Uterus (tissue), 3 donors: ENCODE measurements at regions not wholly inside any gene's neighbourhood (a gene's known extent, or its start where the extent isn't known, plus 50 kb on each side); places are given as distances from the start of the nearest gene placed in this dataset.
"Not testable (repeated sequence)": the region's sequence is repeated elsewhere in the genome, so short reads cannot be mapped to it uniquely, and the experiment has no call there.

Experiments
- DNase-seq, 2 donors: peaks; one replicate each; pipeline ENCODE4 v3.0.0-alpha.2; 2019 to 2020
- H3K27ac ChIP-seq, 2 donors: fragments of 200-600 bp; sonication (generic); 1 replicate in 1 of 2; 2 replicates in 1 of 2; pipeline ENCODE4 v1.5.1; 2016 to 2018
- H3K27me3 ChIP-seq, 2 donors: fragments of 200-600 bp; sonication (generic); one replicate each; pipeline ENCODE4 v1.5.1; 2018 to 2019; ENCODE audit warnings: control low read depth in 1 of 2
- H3K36me3 ChIP-seq, 2 donors: fragments of 200-600 bp; sonication (generic); one replicate each; pipeline ENCODE4 v1.5.1; 2019; ENCODE audit warnings: control low read depth in 1 of 2
- H3K4me1 ChIP-seq, 2 donors: fragments of 200-600 bp; sonication (generic); one replicate each; pipeline ENCODE4 v1.5.1; 2018 to 2019; ENCODE audit warnings: control low read depth in 1 of 2
- H3K4me3 ChIP-seq, 2 donors: fragments of 200-600 bp; sonication (generic); 1 replicate in 1 of 2; 2 replicates in 1 of 2; pipeline ENCODE4 v1.5.1; 2018 to 2019; ENCODE audit warnings: mild to moderate bottlenecking in 1 of 2
- H3K9me3 ChIP-seq, 2 donors: fragments of 200-600 bp; sonication (generic); one replicate each; pipeline ENCODE4 v1.5.1; 2019; ENCODE audit warnings: control low read depth in 1 of 2
- CTCF ChIP-seq, 4 experiments: fragments of 200-600 bp in 2 of 4; fragments of 450-650 bp in 2 of 4; sonication (generic) in 2 of 4; IDR thresholded peaks; one replicate each; pipeline ENCODE4 v1.5.1; 2016 to 2019; ENCODE audit warnings: antibody characterized with exemption in 4 of 4, mild to moderate bottlenecking in 2 of 4, moderate library complexity in 1 of 4
- POLR2A ChIP-seq, 2 donors: fragments of 450-650 bp; IDR thresholded peaks; one replicate each; pipeline ENCODE4 v1.6.1; 2016; ENCODE audit warnings: antibody characterized with exemption in 2 of 2, mild to moderate bottlenecking in 1 of 2, moderate library complexity in 1 of 2
- intact Hi-C: fragments of 100-400 bp; cut with DNase I; formaldehyde crosslinking; loops from one replicate; pipeline ENCODE4 v1.15.1; 2023; ENCODE audit warnings: low total_unique reads
- donor health status: DM: yes; HTN: yes; CAD: no.

DNA sequence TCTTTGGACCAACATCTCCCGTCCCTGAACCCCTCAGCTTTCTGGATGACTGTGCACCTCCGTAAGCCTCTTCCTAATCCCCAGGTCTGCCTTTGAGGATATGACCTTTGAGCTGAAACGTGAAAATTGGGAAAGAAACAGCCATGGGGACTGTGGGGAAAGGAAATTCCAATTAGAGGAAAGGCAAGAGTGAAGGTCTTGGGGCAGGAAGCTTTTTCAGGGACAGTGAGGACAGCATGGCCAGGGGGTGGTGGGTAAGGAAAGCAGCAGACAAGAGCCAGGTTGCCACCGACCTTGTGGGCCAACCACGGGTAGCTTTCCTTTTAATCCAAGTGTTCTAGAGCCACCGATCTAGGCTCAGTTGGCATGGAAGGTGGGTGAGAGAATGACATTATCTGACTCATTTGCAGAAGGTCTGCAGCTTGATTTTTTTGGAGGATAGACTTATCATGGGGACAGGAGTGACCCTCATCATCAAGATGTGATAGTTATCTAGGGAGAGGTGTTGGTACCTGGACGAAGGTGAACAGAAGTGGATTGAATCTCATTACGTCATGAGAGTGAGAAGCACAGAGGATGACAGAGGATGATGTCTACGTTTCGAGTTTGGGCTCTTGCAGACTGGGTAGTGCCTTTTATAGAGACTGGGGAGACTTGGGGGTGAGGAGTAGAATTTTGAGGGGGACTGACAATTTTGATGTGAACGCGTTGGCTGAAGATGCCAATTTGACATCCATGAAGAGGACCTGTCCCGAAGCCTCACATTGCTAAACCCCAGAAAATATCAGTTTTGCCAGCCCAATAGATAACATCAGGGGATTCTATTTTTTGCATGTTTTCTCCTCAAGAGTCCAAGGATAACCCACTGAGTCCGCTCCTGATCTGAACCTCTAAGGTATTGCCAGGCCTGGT is 136.7 kb upstream of the PEG3 start:
- Histone ChIP-seq H3K27me3 (no peaks in the 10 kb centered on the region), H3K27ac (no peak overlapping the region), H3K4me3 (no peak overlapping the region), H3K4me1 (peaks cover 6 to 8% of the 10 kb centered on the region in 2 donors), H3K36me3 (no peaks in the 10 kb centered on the region), H3K9me3 (no peaks in the 10 kb centered on the region)
- no peak for DNase-seq
- TF ChIP-seq POLR2A (IDR thresholded peaks at IDR 0.05) (no peak), CTCF (IDR thresholded peaks at IDR 0.05) (no peak)
- intact Hi-C loops: no loop called here

DNA sequence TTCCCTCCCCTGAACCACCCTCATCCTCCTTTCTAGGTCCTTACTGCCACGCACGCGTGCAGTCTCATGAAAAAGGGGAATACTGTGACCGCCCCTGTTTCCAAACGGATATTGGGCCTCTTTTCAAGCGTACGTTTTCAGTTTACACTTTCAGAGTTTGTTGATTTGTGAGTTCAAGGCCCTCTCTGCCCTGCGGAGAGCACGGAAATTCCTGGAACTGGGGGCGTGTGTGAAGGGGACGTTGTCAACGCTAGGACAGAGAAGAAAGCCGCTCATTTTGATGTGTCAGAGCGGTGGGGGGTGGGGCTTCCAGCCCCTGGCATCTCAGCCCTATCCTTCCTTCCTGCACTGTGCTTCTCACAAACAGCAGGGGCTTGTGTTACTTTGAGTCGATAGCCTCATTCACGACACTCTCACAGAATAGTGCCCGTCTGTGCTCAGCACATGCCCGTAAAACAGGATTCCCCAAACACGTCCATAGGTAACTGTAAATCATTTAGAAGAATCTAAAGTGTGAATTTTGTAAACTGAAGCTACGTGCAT is 137.6 kb upstream of the PEG3 start:
- no peak for DNase-seq
- Histone ChIP-seq H3K27me3 (no peaks in the 10 kb centered on the region), H3K36me3 (no peaks in the 10 kb centered on the region), H3K4me1 (peaks cover 0 to 8% of the 10 kb centered on the region in 2 donors), H3K9me3 (no peaks in the 10 kb centered on the region), H3K27ac (no peak overlapping the region), H3K4me3 (no peak overlapping the region)
- TF ChIP-seq POLR2A (IDR thresholded peaks at IDR 0.05): no peak
- TF ChIP-seq CTCF (IDR thresholded peaks at IDR 0.05): no peak
- intact Hi-C loops: no loop called here

- H3K27me3 ChIP-seq, H3K9me3 ChIP-seq, DNase-seq, H3K36me3 ChIP-seq, H3K4me1 ChIP-seq, intact Hi-C loops, H3K4me3 ChIP-seq: not testable (repeated sequence)
- H3K27ac ChIP-seq: peak overlapping the region; percentile 76
Measured at GRCh38 chr19:56980326-56980725, 139.5 kb upstream of the USP29 start.

DNA sequence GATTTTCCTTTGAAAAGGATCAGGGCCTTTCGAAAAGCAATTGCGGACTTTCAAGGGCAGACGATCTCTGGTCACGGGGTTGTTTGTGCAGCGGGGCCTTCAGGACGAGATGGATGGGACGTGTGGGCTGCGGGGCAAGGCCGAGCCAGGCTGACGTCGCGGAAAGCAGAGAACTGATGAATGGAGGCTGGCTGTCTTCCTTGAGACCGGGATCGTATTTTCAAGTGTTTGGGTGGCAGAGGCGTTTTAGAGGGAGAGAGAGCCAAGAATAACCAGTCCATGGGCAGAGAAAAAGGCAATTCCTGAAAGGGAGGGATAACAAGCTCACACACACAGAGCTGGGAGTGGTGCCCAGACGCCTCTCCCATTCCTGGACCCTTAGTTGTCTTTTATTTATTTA is 138.9 kb upstream of the USP29 start:
- no peaks in the 10 kb centered on the region for H3K27me3 ChIP-seq
- TF ChIP-seq POLR2A (IDR thresholded peaks at IDR 0.05) (no peak), CTCF (IDR thresholded peaks at IDR 0.05) (no peak)
- no peak overlapping the region for H3K4me3 ChIP-seq
- no peaks in the 10 kb centered on the region for H3K36me3 ChIP-seq
- H3K4me1 ChIP-seq: peaks cover 0 to 8% of the 10 kb centered on the region in 2 donors
- intact Hi-C loops: no loop called here
- DNase-seq: peak; percentile 78 to 86
- H3K9me3 ChIP-seq: no peaks in the 10 kb centered on the region
- peak overlapping the region; percentile 76 for H3K27ac ChIP-seq

DNA sequence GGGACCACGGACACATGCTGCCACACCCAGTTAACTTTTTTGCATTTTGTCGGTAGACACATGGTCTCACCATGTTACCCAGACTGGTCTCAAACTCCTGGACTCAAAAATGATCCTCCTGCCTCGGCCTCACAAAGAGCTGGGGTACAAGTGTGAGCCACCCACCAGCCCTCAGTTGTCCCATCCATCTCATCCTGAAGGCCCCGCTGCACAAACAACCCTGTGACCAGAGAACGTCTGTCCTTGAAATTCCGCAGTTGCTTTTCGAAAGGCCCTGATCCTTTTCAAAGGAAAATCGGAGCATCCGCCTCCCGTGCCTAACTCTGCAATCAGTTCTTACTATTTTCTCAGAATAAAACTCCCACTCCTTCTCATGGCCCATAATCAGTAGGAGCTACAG is 138.3 kb upstream of the USP29 start:
- DNase-seq, H3K4me3 ChIP-seq, H3K9me3 ChIP-seq, intact Hi-C loops, H3K36me3 ChIP-seq, H3K4me1 ChIP-seq, H3K27me3 ChIP-seq: not testable (repeated sequence)
- H3K27ac ChIP-seq: peak overlapping the region; percentile 76

DNA sequence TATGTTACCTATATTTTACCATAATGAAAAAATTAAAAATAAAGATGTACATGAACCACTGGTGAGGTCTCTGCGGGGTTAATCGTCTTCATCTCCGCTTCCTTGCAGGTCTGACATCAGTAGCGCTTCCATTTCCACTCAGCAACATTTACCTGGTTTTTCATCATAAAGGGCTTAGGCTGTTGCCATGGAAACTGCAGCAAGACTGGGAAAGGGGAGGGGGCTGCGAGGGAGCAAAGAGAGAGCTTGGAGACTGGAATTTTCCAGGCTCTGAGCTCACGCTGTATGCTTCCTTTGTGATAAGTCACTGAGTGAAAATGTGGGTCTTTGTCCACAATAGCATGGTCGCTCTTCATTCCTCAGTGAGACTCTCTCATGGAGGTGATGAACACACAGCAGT is 136.6 kb upstream of the USP29 start:
- intact Hi-C loops: no loop called here
- no peak for DNase-seq
- no peak overlapping the region for H3K4me3 ChIP-seq
- H3K36me3 ChIP-seq: no peaks in the 10 kb centered on the region
- no peak overlapping the region for H3K27ac ChIP-seq
- H3K9me3 ChIP-seq: no peaks in the 10 kb centered on the region
- no peaks in the 10 kb centered on the region for H3K27me3 ChIP-seq
- TF ChIP-seq POLR2A (IDR thresholded peaks at IDR 0.05) (no peak), CTCF (IDR thresholded peaks at IDR 0.05) (no peak)
- H3K4me1 ChIP-seq: peaks cover 0 to 8% of the 10 kb centered on the region in 2 donors
